ENCODE measurements at regions not wholly inside any gene's neighbourhood (a gene's known extent, or its start where the extent isn't known, plus 50 kb on each side); places are given as distances from the start of the nearest gene placed in this dataset.

GRCh38 chr9:11011696-11012095 is 398.9 kb upstream of the PTPRD start:
- TF ChIP-seq POLR2AphosphoS5 (IDR thresholded peaks at IDR 0.05; ENCODE audit: insufficient read depth in 1 of 2, low read depth in 1 of 2), result no peak
- TF ChIP-seq POLR2A (IDR thresholded peaks at IDR 0.05), result no peak
- TF ChIP-seq CTCF (IDR thresholded peaks at IDR 0.05), result no peak

Measured in vagina (tissue), 2 donors.